ENCODE measurements at regions not wholly inside any gene's neighbourhood (a gene's known extent, or its start where the extent isn't known, plus 50 kb on each side); places are given as distances from the start of the nearest gene placed in this dataset.
A peak's percentile ranks its signal among the peaks of the same experiment; 100 is the strongest.

- peak; percentile 55 for TF ChIP-seq CTCF (conservative IDR thresholded peaks at IDR 0.05; ENCODE audit: low read depth, low read length)
- no peak for DNase-seq (ENCODE audit: low read depth)
Measured at GRCh38 chr9:79254900-79255650, 316.7 kb upstream of the TLE4 start.

DNA sequence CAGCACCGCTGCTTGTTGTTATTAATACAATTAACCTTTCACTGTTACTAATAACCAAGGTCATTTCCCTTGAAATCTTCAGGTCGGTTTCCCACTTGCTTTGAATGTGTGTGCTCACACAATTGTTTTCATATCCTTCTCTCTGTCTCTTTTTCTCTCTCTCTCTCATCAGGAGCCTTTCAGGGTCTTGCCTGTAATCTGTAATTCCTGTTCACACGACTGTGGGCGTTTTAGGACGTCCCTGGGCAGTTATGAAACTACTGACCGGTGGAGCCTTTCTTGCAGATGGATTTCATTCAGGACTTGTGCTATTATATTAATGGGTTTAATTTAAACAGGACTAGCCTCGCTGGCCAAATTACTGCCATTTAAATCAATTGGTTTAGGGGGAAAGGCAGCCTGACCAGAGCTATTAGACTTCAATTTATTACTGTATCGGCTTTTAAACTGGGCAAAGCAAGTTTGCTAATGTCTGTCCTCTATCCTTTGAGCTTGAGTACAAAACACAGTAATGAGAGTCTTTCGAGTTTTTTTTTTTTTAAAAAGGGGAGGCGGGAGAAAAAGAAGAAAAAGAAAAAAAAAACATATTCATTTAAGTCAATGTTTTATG, 316.0 kb upstream of the TLE4 start:
- no peak overlapping the region for H3K4me3 ChIP-seq (ENCODE audit: low read depth, low read length)
- no peak for DNase-seq (ENCODE audit: low read depth)
- TF ChIP-seq CTCF (conservative IDR thresholded peaks at IDR 0.05; ENCODE audit: low read depth, low read length) = no peak

More at GRCh38 chr9:79254900-79255650, 316.7 kb upstream of the TLE4 start:
- H3K4me3 ChIP-seq (ENCODE audit: low read depth, low read length) = no peak overlapping the region

GRCh38 chr9:79256691-79257213, 315.0 kb upstream of the TLE4 start:
- peak overlapping the region; percentile 29 for H3K4me3 ChIP-seq (ENCODE audit: low read depth, low read length)
- DNase-seq (ENCODE audit: low read depth) = peak; percentile 87
- TF ChIP-seq CTCF (conservative IDR thresholded peaks at IDR 0.05; ENCODE audit: low read depth, low read length) = no peak

DNA sequence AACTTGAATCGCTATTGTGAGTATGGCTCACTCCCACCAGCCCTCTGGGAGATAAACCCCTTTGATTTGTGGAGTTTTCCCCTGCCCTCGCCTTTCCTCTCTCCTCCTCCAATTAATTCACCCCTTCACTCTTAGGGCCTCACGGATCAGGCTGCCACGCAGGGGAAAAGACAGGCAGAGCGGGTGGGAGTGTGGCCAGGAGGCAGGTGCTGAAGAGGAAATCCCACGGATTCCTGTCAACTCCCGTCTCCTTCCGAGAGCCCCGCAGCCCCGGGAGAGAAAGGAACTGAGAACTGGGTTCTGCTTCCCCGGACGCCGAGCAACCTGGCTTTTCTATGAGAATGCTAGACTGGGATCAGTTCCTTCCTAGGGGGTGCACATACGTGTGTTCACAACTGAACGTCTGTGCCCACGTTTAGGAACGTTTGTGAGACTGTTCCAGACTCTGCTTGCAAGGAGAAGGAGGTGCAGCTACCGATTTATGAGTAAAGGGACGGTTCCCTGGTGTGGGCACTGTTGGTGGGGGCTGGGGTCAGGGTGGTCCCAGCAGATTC, 314.5 kb upstream of the TLE4 start:
- peak overlapping the region; percentile 29 for H3K4me3 ChIP-seq (ENCODE audit: low read depth, low read length)
- no peak for TF ChIP-seq CTCF (conservative IDR thresholded peaks at IDR 0.05; ENCODE audit: low read depth, low read length)

GRCh38 chr9:79257790-79258351, 313.9 kb upstream of the TLE4 start:
- H3K4me3 ChIP-seq (ENCODE audit: low read depth, low read length) = peak overlapping the region; percentile 29
- TF ChIP-seq CTCF (conservative IDR thresholded peaks at IDR 0.05; ENCODE audit: low read depth, low read length) = no peak
- no peak for DNase-seq (ENCODE audit: low read depth)

More for the DNA sequence above, 314.5 kb upstream of the TLE4 start:
- no peak for DNase-seq (ENCODE audit: low read depth)

DNA sequence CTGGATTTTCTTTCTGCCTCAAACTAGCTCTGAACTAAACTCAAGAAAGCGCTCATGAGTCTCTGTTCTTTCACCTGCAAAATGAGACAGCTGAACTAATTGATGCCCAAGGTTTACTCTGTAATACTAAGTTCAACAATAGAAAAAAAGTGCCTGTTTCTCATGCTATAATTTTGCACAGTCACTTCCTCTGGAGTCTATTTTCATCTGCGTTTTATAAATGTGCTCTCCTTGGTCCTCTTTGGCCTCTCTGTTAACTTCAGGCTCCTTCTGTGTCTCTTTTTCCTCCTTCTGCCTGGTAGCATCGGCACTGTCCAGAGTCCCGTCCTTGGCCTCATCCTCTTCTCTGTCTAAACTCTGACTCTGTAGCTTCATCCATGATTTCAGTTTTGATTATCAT, 311.9 kb upstream of the TLE4 start:
- no peak for DNase-seq (ENCODE audit: low read depth)
- no peak for TF ChIP-seq CTCF (conservative IDR thresholded peaks at IDR 0.05; ENCODE audit: low read depth, low read length)
- no peak overlapping the region for H3K4me3 ChIP-seq (ENCODE audit: low read depth, low read length)
